Astrocyte (in vitro differentiated cells and primary cell): ENCODE measurements at regions not wholly inside any gene's neighbourhood (a gene's known extent, or its start where the extent isn't known, plus 50 kb on each side); places are given as distances from the start of the nearest gene placed in this dataset.
A peak's percentile ranks its signal among the peaks of the same experiment; 100 is the strongest.

Experiments used
- CTCF ChIP-seq: IDR thresholded peaks from 2 replicates; pipeline ENCODE4 v1.5.1; 2011; ENCODE audit warnings: low read depth, mild to moderate bottlenecking, inconsistent platforms, low read length, moderate library complexity; ENCODE audit not compliant: insufficient read depth
- EZH2 ChIP-seq: IDR thresholded peaks from 2 replicates; pipeline ENCODE4 v1.6.1; 2012; ENCODE audit warnings: mild to moderate bottlenecking, low read length, inconsistent platforms; ENCODE audit not compliant: insufficient read depth

- no peak for TF ChIP-seq CTCF
- TF ChIP-seq EZH2, result peak; percentile 42
Measured at GRCh38 chr9:126228111-126228780, 98.4 kb upstream of the MVB12B start.
